HG03432 (cell line): ENCODE measurements at regions not wholly inside any gene's neighbourhood (a gene's known extent, or its start where the extent isn't known, plus 50 kb on each side); places are given as distances from the start of the nearest gene placed in this dataset.

Source experiments
- ATAC-seq: cut with Tn5 transposase; IDR thresholded peaks from one replicate; pipeline ENCODE4 v1.9.1; 2021; ENCODE audit warnings: mild to moderate bottlenecking, moderate library complexity; ENCODE audit not compliant: unreplicated experiment

- no peak for ATAC-seq
Measured at GRCh38 chr11:112398798-112399478, 138.3 kb upstream of the PLET1 start.

DNA sequence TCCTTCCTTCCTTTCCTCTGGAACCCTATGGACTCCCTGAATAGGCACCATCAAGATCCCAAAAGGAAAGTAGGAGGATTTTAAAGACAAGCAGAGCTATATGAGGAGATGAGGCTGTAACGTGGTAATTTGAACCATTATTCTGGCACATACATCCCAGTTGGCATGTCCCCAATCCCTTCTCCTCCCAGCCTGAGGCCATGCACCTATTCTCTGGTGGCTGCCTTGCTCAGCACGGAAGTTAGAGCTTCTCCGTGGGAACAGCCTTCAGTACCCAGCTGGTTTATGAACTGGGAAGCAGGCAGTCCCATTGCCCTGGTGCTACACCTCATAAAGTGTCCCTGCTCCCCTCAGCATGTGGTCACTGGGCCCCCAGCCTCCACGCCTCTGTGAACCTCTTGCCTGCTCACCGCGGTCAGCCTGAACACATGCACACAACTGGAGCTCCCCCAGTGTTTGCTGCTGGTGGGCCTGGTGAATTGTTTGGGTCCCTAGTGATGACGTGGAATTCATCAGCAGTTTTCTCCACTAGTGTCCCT, 139.9 kb upstream of the PLET1 start:
- ATAC-seq: no peak

- ATAC-seq: no peak
Measured at GRCh38 chr11:112401036-112401769, 140.5 kb upstream of the PLET1 start.

DNA sequence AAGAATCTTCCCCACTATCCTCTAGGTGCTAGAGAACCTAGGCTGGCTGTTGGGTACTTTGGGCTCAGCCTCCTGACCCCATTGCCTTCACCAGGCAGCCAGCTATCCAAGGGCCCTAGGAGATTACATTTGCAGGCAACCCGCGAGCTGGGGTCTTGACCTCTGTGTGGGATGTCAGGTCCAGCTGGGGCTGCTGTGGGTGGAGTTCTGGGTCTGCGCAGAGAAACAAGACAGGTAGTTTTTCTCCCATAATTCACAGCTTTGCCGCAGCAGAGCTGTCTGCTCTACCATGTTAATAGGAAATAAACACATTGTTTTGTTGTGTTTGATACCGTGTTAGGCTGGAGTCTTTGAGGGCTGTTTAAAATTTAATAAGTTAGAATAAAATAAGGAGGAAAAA, 142.8 kb upstream of the PLET1 start:
- no peak for ATAC-seq

GRCh38 chr11:112404112-112404511, 143.5 kb upstream of the PLET1 start:
- ATAC-seq: no peak

DNA sequence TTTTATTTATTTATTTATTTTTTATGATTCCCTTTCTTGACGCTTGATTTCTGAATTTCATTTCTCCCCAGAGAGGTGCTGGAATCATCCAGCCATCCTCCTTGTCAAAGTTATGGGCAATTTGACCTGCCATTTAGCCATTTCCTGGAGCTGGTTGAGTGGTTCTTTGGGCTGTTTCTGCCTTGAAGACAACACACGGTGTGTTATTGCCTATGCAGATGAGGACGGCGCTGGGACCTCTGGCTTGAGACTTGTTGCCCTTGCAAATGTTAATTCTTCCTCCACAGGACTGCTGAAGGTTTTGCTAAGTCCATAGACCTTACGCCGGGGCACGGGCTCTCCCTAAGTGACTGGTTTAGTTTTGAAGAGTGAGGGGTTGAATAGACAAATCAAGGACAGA, 147.9 kb upstream of the PLET1 start:
- ATAC-seq: no peak

DNA sequence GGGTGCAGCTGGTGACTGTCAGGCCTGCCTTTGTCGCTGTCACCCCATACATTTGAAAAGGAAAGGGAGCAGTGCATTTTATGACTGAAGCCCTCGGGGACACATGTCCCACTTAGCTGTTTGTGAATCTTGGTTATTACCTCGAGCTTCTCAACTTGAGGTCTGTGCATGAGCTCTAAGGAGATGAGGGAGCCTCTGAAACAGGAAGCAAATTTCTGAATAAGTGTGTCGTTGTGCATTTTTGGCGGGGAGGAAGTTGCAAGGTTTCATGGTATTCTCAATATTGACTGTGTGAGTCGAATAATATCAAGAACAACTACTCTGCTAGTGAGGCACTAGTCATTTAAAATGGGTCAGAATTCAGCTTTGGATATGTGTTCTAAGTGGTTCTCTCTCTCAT, 149.7 kb upstream of the PLET1 start:
- no peak for ATAC-seq

DNA sequence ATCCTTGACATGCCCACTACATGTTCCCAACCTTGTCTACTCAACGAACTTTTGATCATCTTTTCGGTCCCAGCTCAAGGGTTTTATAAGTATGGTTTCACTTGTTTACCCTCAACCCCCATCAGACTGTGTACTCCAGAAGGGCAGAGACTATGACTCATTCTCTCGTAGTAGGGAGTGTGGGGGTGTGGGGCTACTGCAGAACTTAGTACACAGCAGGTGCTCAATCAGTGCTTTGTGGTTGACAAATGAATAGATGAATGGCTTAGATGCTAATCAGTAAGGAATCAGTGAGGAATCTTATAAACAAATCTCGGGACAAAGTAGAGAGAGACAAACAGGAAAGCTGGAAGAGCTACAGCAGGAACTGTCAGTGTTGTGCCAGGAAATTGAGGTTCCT, 151.7 kb upstream of the PLET1 start:
- no peak for ATAC-seq

- no peak for ATAC-seq
Measured at GRCh38 chr11:112417339-112417738, 156.7 kb upstream of the PLET1 start.

DNA sequence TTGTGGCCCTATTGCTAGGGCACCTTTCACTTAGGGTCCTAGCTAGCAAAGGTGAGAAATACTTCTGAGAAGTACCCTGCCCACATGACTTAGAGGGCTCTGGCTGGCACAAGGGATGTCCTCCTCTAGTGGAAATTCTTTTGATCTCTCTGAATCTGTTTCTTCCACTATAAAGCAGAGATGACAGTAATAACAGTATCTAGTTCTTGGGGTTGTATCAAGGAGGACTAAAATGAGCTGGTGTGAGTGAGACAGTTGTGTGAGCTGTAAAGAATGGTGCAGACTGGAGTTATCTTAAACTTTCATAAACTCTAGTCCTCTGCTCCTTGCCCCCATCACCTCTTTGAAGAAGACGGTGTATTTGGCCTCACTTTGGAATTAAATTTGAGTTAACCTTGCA, 157.8 kb upstream of the PLET1 start:
- no peak for ATAC-seq

DNA sequence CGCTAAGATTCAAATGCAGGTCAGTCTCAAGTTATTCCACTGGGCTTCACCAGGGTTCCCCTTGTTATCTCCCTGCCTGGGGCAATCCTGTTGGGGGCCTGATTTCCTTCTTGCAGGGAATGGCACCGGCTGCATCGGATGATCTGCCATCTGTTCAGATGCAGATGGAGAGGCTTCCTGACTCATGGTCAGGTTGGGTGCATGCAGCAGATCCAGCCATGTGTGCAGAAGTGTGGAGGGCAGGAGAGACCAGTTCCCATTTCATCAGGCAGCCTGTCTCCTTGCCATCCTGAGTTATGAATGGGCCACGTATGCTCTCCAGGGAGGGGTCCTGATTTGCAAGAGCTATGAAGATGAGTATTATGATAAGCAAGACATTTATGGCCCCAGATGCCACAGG, 161.2 kb upstream of the PLET1 start:
- ATAC-seq: no peak

DNA sequence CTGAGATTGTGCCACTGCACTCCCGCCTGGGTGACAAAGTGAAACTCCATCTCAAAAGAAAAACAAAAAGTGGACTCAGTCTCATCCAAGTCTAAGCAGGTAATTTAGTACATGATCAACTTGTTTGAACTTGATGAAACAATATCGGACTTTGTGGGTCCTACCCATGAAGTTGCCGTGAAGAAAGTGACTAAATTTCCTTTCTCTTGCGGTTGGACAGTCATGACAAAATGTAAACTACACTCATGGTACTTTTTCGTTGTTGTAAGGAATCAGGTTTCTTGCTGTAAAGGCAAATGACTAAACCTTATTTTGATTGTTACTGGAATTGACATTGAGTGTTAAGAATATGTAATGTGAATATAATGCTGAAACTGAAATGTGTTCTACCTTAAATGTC, 164.5 kb upstream of the PLET1 start:
- ATAC-seq: no peak

GRCh38 chr11:112437096-112437495, 176.4 kb upstream of the PLET1 start:
- no peak for ATAC-seq

DNA sequence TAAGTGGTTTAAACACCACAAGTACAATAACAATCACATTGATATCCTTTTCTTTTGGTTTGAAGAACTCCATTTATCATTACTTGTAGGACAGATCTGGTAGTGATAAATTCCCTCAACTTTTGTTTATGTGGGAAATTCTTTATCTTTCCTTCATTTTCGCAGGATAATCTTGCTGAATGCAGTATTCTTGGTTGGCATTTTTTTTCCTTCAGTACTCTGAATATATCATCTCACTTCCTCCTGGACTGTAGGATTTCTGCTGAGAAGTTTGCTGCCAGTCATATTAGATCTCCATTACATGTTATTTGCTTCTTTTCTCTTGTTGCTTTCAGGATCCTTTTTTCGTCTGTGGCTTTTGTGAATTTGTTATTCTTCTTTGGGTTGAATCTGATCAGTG, 179.0 kb upstream of the PLET1 start:
- ATAC-seq: no peak

GRCh38 chr11:112440518-112440917, 179.9 kb upstream of the PLET1 start:
- ATAC-seq: no peak

DNA sequence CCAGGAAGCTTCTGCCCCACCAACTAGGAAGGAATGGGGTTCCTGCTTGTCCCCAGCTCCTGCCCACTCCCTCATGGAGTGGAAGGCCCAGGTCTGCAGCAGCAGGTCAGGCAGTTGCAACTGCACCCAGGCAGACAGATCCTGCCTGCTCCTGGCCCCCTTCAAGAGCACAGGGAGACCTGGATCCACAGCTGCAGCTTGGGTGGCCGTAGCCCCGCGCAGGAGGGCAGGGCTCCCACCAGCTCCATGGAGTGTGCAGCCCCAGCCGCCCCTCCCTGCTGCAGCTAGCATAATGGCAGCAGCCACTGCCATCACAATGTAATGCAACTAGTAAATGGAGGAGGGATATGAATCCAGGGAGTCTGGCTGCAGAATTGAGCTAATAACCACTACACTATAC, 187.5 kb upstream of the PLET1 start:
- ATAC-seq: no peak

DNA sequence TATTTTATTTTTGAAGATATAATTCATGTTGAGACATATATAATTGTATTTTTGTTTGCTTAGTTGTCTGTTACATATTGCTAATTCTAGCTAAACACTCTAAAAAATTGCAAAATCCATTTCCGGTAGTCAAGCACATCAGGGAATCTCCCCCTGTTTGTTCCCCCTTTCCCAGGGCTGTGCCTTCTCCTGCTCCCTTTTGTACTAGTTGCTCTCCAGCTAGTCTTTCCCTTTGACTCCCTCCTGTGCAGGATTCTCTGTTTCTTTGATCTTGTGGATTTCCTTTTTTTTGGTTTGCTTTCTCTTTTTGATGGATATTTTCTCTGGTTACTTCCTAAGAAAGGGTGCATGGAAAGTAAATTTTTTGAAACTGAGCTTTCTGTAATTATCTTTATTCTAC, 188.1 kb upstream of the PLET1 start:
- ATAC-seq: no peak

DNA sequence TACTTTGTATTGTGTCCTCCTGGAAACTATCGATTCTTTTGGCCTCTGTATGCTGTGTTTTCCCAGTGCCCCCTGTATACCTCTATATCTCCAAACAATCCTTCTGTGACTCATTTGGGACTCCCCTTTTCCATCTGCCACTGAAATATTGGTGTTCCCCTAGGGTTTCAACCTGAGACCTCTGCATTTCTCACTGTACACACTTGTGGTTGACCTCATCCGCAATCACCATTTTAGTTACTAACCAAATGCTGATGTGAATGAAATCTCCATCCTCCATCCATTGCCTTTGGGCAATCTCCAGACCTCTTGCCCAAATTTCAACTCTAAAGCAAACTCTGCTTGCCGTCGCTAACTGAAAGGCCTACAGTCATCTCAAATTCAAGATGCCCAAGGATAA, 190.6 kb upstream of the PLET1 start:
- no peak for ATAC-seq

GRCh38 chr11:112453601-112454577, 193.2 kb upstream of the PLET1 start:
- no peak for ATAC-seq

DNA sequence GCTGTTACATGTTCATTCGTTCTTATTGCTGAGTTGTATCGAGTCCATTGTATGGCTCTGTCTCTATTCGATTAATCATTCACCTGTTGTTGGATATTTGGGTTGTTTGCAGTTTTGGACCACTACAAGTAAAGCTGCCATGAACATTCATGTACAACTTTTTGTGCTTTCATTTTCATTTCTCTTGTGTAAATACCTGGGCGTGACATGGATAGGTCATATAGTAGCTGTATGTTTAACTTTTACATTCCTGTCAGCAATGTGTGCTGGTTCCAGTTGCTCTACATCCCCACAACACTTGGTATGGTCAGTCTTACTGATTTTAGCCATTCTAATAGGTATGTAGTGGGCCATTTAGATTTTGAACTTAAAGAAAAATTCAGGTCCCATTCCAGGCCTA, 194.2 kb upstream of the PLET1 start:
- ATAC-seq: no peak

- ATAC-seq: no peak
Measured at GRCh38 chr11:112455791-112456190, 195.1 kb upstream of the PLET1 start.
